SK-N-SH treated with all-trans-retinoic acid at 6 μM for 48 hours (cell line): ENCODE measurements at regions not wholly inside any gene's neighbourhood (a gene's known extent, or its start where the extent isn't known, plus 50 kb on each side); places are given as distances from the start of the nearest gene placed in this dataset.

ENCODE experiments used
- BACH2 ChIP-seq: fragments of 250-450 bp; sonication (Bioruptor Pico); IDR thresholded peaks from 2 replicates; pipeline ENCODE4 v1.9.0; 2021; ENCODE audit warnings: mild to moderate bottlenecking, borderline replicate concordance
- CSDC2 ChIP-seq: fragments of 250-450 bp; sonication (Bioruptor Pico); IDR thresholded peaks from 2 replicates; pipeline ENCODE4 v1.5.0; 2020; ENCODE audit warnings: mild to moderate bottlenecking, moderate library complexity
- PATZ1 ChIP-seq: fragments of 250-450 bp; sonication (Bioruptor Pico); IDR thresholded peaks from 2 replicates; pipeline ENCODE4 v1.8.0; 2020; ENCODE audit warnings: mild to moderate bottlenecking, moderate library complexity, borderline replicate concordance
- RARB ChIP-seq: fragments of 250-450 bp; sonication (Bioruptor Pico); IDR thresholded peaks from 2 replicates; pipeline ENCODE4 v1.8.0; 2021; ENCODE audit warnings: mild to moderate bottlenecking, moderate library complexity
- TOX ChIP-seq: fragments of 250-450 bp; sonication (Bioruptor Pico); IDR thresholded peaks from 2 replicates; pipeline ENCODE4 v1.8.0; 2021; ENCODE audit warnings: mild to moderate bottlenecking, moderate library complexity, borderline replicate concordance
- ZFP3 ChIP-seq: fragments of 250-450 bp; sonication (Bioruptor Pico); IDR thresholded peaks from 2 replicates; pipeline ENCODE4 v1.5.0; 2020; ENCODE audit warnings: mild to moderate bottlenecking, moderate library complexity
- ZNF565 ChIP-seq: fragments of 450-650 bp; formaldehyde crosslinking; conservative IDR thresholded peaks from 2 replicates; pipeline ENCODE4 v1.5.0; 2020; ENCODE audit warnings: low read depth, mild to moderate bottlenecking, moderate library complexity

- TF ChIP-seq ZFP3 (CRISPR knock-in tag): no peak
- no peak for TF ChIP-seq BACH2 (CRISPR knock-in tag)
- TF ChIP-seq RARB (CRISPR knock-in tag): no peak
- TF ChIP-seq PATZ1 (CRISPR knock-in tag): no peak
- TF ChIP-seq TOX: no peak
- no peak for TF ChIP-seq CSDC2
- TF ChIP-seq ZNF565: no peak
Observed at GRCh38 chr17:63069245-63069644, 103.2 kb downstream of the TANC2 start.
